ENCODE measurements at regions not wholly inside any gene's neighbourhood (a gene's known extent, or its start where the extent isn't known, plus 50 kb on each side); places are given as distances from the start of the nearest gene placed in this dataset.

DNA sequence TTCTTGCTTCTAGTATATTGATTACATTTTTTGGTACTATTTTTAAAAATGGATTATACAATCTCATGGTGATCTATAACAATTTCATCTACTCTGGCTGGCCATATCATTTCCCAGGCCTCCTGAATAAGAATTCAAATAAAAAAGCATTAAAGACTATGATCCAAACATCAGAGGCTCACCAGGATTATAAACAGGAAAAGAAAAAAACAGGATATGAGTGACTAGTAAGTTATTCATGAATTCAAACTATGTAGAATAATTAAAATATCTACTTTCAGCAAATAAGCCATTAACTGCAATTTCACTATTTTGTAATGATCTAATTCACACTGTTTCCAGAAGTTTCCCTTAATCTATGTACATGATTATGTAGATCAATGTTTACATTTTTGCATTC lies 293.1 kb upstream of the CDH6 start:
- TF ChIP-seq, protein P1, sequence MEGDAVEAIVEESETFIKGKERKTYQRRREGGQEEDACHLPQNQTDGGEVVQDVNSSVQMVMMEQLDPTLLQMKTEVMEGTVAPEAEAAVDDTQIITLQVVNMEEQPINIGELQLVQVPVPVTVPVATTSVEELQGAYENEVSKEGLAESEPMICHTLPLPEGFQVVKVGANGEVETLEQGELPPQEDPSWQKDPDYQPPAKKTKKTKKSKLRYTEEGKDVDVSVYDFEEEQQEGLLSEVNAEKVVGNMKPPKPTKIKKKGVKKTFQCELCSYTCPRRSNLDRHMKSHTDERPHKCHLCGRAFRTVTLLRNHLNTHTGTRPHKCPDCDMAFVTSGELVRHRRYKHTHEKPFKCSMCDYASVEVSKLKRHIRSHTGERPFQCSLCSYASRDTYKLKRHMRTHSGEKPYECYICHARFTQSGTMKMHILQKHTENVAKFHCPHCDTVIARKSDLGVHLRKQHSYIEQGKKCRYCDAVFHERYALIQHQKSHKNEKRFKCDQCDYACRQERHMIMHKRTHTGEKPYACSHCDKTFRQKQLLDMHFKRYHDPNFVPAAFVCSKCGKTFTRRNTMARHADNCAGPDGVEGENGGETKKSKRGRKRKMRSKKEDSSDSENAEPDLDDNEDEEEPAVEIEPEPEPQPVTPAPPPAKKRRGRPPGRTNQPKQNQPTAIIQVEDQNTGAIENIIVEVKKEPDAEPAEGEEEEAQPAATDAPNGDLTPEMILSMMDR (IDR thresholded peaks at IDR 0.05): no peak
- TF ChIP-seq POLR2A (IDR thresholded peaks at IDR 0.05): no peak

Data from Peyer's patch (tissue), 4 donors.